B cell (primary cell): ENCODE measurements at regions not wholly inside any gene's neighbourhood (a gene's known extent, or its start where the extent isn't known, plus 50 kb on each side); places are given as distances from the start of the nearest gene placed in this dataset.

Experiments used
- ATAC-seq: fragments of 200-7000 bp; cut with Tn5 transposase; one replicate; pipeline ENCODE4 v1.10.0; 2021; ENCODE audit warnings: low read depth, mild to moderate bottlenecking, moderate number of reproducible peaks, moderate library complexity
- CTCF ChIA-PET: fragments of 350-600 bp; sonication (Branson Sonifier 250); formaldehyde crosslinking; loops from one replicate; lab custom pipeline; 2021; ENCODE audit warnings: antibody characterized with exemption, inconsistent platforms; lab: Charles Lee
- POLR2A ChIA-PET: fragments of 350-600 bp; sonication (Branson Sonifier 250); formaldehyde crosslinking; loops from one replicate; lab custom pipeline; 2021; ENCODE audit warnings: antibody characterized with exemption; lab: Charles Lee
- DNase-seq: peaks from one replicate; pipeline ENCODE4 v3.0.0; 2013
- H2AFZ ChIP-seq: 2 replicates; pipeline ENCODE4 v1.6.1; 2012; ENCODE audit warnings: mild to moderate bottlenecking, low read depth, low read length; ENCODE audit not compliant: insufficient read depth, poor library complexity, severe bottlenecking
- H3K27ac ChIP-seq, 2 donors: 1 replicate in 1 of 2; 2 replicates in 1 of 2; pipeline ENCODE4 v1.5.1; 2012 to 2013; ENCODE audit warnings: low read length in 2 of 2, mild to moderate bottlenecking in 2 of 2, moderate library complexity in 1 of 2
- H3K27me3 ChIP-seq, 4 experiments: fragments of 200-600 bp in 1 of 4; sonication (generic) in 1 of 4; replicated peaks in 1 of 4; 1 replicate in 2 of 4; 2 replicates in 2 of 4; pipeline versions ENCODE4 v1.6.1 to v1.7.0; 2013 to 2016; ENCODE audit warnings: low read length in 3 of 4, mild to moderate bottlenecking in 2 of 4, mixed read lengths in 1 of 4, moderate library complexity in 1 of 4; ENCODE audit not compliant: insufficient read depth in 4 of 4, control insufficient read depth in 3 of 4; ENCODE audit errors: control extremely low read depth in 1 of 4
- H3K36me3 ChIP-seq, 2 experiments: replicated peaks in 1 of 2; 1 replicate in 1 of 2; 2 replicates in 1 of 2; pipeline versions ENCODE4 v1.6.1 to v1.7.1; 2013; ENCODE audit warnings: low read length in 1 of 2; ENCODE audit not compliant: insufficient read depth in 2 of 2, control insufficient read depth in 1 of 2; ENCODE audit errors: control extremely low read depth in 1 of 2, extremely low read depth in 1 of 2
- H3K4me1 ChIP-seq, 2 donors: fragments of 200-600 bp in 1 of 2; sonication (generic) in 1 of 2; 1 replicate in 1 of 2; 2 replicates in 1 of 2; pipeline versions ENCODE4 v1.5.1 to v1.6.1; 2013 to 2017; ENCODE audit warnings: low read length in 2 of 2; ENCODE audit not compliant: control insufficient read depth in 2 of 2, insufficient read depth in 2 of 2
- H3K4me2 ChIP-seq: replicated peaks from 2 replicates; pipeline ENCODE3; 2012; ENCODE audit warnings: mild to moderate bottlenecking, low read depth, low read length; ENCODE audit not compliant: poor library complexity, severe bottlenecking
- H3K4me3 ChIP-seq, 5 experiments: fragments of 200-600 bp in 1 of 5; sonication (generic) in 1 of 5; 1 replicate in 3 of 5; 2 replicates in 2 of 5; pipeline versions ENCODE4 v1.5.1 to v1.7.0; 2011 to 2016; ENCODE audit warnings: low read length in 4 of 5, mild to moderate bottlenecking in 4 of 5, low read depth in 2 of 5, control low read depth in 1 of 5, moderate library complexity in 1 of 5; ENCODE audit not compliant: insufficient read depth in 1 of 5; ENCODE audit errors: control extremely low read depth in 1 of 5, extremely low read depth in 1 of 5
- H3K79me2 ChIP-seq: fragments of 200-600 bp; sonication (generic); one replicate; pipeline ENCODE4 v1.6.0; 2016; ENCODE audit warnings: low read length; ENCODE audit not compliant: control insufficient read depth, insufficient read depth
- H3K9ac ChIP-seq: fragments of 200-600 bp; sonication (generic); 2 replicates; pipeline ENCODE4 v1.6.1; 2017; ENCODE audit warnings: mild to moderate bottlenecking, low read length, moderate library complexity
- H3K9me3 ChIP-seq, 3 donors: one replicate each; pipeline versions ENCODE4 v1.6.1 to v1.7.1; 2013; ENCODE audit warnings: low read length in 2 of 3; ENCODE audit not compliant: control insufficient read depth in 2 of 3, insufficient read depth in 1 of 3; ENCODE audit errors: control extremely low read depth in 1 of 3
- H4K20me1 ChIP-seq: 2 replicates; pipeline ENCODE4 v1.6.0; 2012; ENCODE audit warnings: mild to moderate bottlenecking, low read length; ENCODE audit not compliant: insufficient read depth, control insufficient read depth, poor library complexity, severe bottlenecking
- H3K27ac Mint-ChIP-seq: one replicate; pipeline ENCODE4 v1.8.0; 2021; ENCODE audit warnings: mixed read lengths
- H3K27me3 Mint-ChIP-seq: one replicate; pipeline ENCODE4 v1.8.0; 2021; ENCODE audit warnings: mixed read lengths
- H3K4me1 Mint-ChIP-seq: one replicate; pipeline ENCODE4 v1.8.0; 2021; ENCODE audit warnings: mixed read lengths
- H3K4me3 Mint-ChIP-seq: one replicate; pipeline ENCODE4 v1.8.0; 2021; ENCODE audit warnings: mixed read lengths
- H3K9me3 Mint-ChIP-seq: one replicate; pipeline ENCODE4 v1.8.0; 2022; ENCODE audit warnings: mixed read lengths; ENCODE audit not compliant: insufficient read depth
- CTCF ChIP-seq: fragments of 200-600 bp; IDR thresholded peaks from one replicate; pipeline ENCODE4 v1.8.0; 2022; ENCODE audit warnings: antibody characterized with exemption, mild to moderate bottlenecking
- EZH2 ChIP-seq: IDR thresholded peaks from 2 replicates; pipeline ENCODE4 v1.6.1; 2012; ENCODE audit warnings: borderline replicate concordance, low read depth, mild to moderate bottlenecking, moderate library complexity, low read length; ENCODE audit not compliant: insufficient read depth, poor library complexity, severe bottlenecking
- WGBS: methylation state at CpG from one replicate; pipeline ENCODE4 v1.1.5; 2013; ENCODE audit warnings: missing lambda C conversion rate; ENCODE audit not compliant: insufficient coverage; 5-methylcytosine and 5-hydroxymethylcytosine counted together
- intact Hi-C: fragments of 100-400 bp; cut with micrococcal nuclease; formaldehyde crosslinking; loops from one replicate; pipeline ENCODE4 v1.10.0; 2022

DNA sequence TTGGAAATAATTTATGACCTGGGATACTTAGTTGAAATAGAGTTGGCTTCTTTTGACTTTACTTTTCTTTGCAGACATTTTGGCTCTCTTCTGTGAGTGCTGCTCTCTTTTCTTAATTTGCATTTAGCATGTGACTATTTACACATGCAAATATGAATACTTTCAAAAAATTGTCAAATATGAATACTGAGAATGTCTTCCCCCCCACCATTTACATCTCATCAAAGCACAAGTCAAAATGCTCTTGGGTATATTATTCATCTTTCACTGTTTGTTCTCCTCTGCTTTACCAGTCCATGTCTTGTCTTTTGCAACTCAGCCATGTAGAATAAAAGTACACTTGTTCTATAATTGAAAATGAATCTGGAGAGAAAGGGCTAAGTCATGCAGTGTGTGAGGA is 126.5 kb downstream of the HHIPL2 start:
- Histone ChIP-seq H2AFZ (no peak overlapping the region), H3K9me3 (peaks cover 0 to 7% (median 0%) of the 10 kb centered on the region in 3 donors), H3K4me1 (peaks cover 8 to 15% of the 10 kb centered on the region in 2 donors), H4K20me1 (no peaks in the 10 kb centered on the region), H3K79me2 (no peaks in the 10 kb centered on the region), H3K4me3 (no peak overlapping the region), H3K36me3 (no peaks in the 10 kb centered on the region), H3K27ac (no peak overlapping the region), H3K9ac (no peak overlapping the region), H3K4me2 (no peak overlapping the region), H3K27me3 (peaks cover 0 to 4% (median 2%) of the 10 kb centered on the region in 4 experiments)
- DNase-seq (no peak), ATAC-seq (no peak)
- CTCF ChIA-PET, result no interaction called here
- peaks cover 15% of the 10 kb centered on the region for H3K4me1 Mint-ChIP-seq
- H3K27ac Mint-ChIP-seq, result no peak overlapping the region
- TF ChIP-seq CTCF (no peak), EZH2 (no peak)
- intact Hi-C loops, result no loop called here
- H3K4me3 Mint-ChIP-seq, result no peak overlapping the region
- no peaks in the 10 kb centered on the region for H3K9me3 Mint-ChIP-seq
- H3K27me3 Mint-ChIP-seq, result peaks cover 29% of the 10 kb centered on the region
- POLR2A ChIA-PET, result no interaction called here

DNA sequence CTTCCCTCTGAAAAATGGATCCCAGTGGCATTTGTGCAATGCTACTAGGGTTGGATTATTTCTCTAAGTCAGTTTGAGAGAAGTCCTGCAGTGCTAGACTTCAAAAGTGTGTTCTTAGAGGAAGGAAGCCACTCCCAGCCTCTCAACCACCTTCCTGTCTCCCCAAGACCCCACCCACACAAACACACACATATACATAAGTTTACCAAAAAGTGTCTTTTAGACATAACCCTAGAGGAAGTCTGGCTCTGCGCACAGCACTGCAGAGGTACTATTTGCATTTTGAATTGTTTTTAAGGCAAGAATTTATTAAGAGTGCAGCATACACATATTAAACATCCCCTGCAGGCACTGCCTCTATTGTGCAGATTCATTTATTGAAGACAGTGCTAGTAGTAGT is 127.3 kb downstream of the HHIPL2 start:
- Histone ChIP-seq H3K9ac (no peak overlapping the region), H3K27ac (no peak overlapping the region), H3K9me3 (peaks cover 0 to 1% (median 0%) of the 10 kb centered on the region in 3 donors), H3K4me1 (peaks cover 8 to 15% of the 10 kb centered on the region in 2 donors), H3K4me2 (peak overlapping the region; percentile 17), H2AFZ (no peak overlapping the region), H3K27me3 (peaks cover 0 to 4% (median 2%) of the 10 kb centered on the region in 4 experiments), H3K79me2 (no peaks in the 10 kb centered on the region), H4K20me1 (no peaks in the 10 kb centered on the region), H3K4me3 (peak overlapping the region in 1 of 5 experiments; percentile 28), H3K36me3 (no peaks in the 10 kb centered on the region)
- Mint-ChIP-seq H3K27ac (peak overlapping the region; percentile 16), H3K4me1 (peaks cover 15% of the 10 kb centered on the region), H3K27me3 (peaks cover 31% of the 10 kb centered on the region), H3K9me3 (no peaks in the 10 kb centered on the region), H3K4me3 (peak overlapping the region; percentile 8)
- intact Hi-C loops, result no loop called here
- WGBS, result no CpG with 5 or more reads among the region's 1 CpG
- ChIA-PET POLR2A (no interaction called here), CTCF (no interaction called here)
- TF ChIP-seq EZH2, result no peak
- TF ChIP-seq CTCF, result no peak
- DNase-seq (no peak), ATAC-seq (no peak)
